GM12891 (cell line): ENCODE measurements at regions not wholly inside any gene's neighbourhood (a gene's known extent, or its start where the extent isn't known, plus 50 kb on each side); places are given as distances from the start of the nearest gene placed in this dataset.

Experiments
- POLR2A ChIP-seq: IDR thresholded peaks from 2 replicates; pipeline ENCODE4 v1.6.1; 2011; ENCODE audit warnings: low read depth, low read length, control low read depth
- SPI1 ChIP-seq: IDR thresholded peaks from 2 replicates; pipeline ENCODE4 v1.6.1; 2011; ENCODE audit warnings: low read depth, low read length, control low read depth
- TAF1 ChIP-seq: IDR thresholded peaks from 2 replicates; pipeline ENCODE4 v1.6.1; 2011; ENCODE audit warnings: low read depth, low read length, control low read depth

DNA sequence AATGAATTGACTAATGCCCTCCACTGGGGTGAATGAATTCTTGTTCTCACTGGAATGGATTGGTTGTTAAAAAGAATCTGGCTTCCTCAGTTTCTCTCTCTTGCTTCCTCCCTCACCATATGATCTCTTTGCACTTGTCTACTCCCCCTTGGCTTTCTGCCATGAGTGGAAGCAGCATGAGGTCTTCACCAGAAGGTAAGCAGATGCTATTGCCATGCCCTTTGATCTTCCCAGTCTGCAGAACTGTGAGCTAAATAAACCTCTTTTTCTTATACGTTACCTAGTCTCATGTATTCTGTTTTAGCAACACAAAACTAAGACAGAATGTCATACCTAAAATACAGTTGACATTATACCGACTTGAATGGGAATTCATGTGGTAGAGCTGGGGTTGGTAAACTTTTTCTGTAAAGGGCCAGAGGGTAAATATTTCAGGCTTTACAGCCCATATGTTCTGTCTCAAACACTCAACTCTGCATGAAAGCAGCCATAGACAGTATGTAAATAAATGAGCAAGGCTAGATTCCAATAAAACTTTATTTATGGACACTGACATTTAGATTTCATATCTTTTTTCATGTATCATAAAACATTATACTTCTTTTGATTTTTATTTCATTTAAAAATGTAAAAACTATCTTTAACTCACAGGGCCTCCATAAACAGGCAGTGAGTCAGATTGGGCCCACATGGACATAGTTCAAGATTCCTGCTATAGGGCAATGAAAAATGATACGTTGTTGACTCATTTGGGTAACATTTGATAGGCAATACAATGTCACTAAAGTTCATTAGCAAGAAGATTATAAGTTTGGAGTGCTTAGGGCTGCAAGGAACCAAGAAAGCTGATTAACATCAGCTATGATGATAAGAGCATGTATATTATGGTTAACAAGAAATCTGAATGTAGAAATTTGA is 79.4 kb upstream of the TLE4 start:
- TF ChIP-seq TAF1 (no peak), POLR2A (no peak), SPI1 (no peak)
